ENCODE measurements at regions not wholly inside any gene's neighbourhood (a gene's known extent, or its start where the extent isn't known, plus 50 kb on each side); places are given as distances from the start of the nearest gene placed in this dataset.

GRCh38 chr21:27578741-27579265, 611.9 kb upstream of the ADAMTS5 start:
- no peak for TF ChIP-seq CTCF (IDR thresholded peaks at IDR 0.05; ENCODE audit: control extremely low read depth, extremely low read depth)
- H3K9ac ChIP-seq (ENCODE audit: insufficient read depth in 1 of 2, low read length in 2 of 2), result no peak overlapping the region
- DNase-seq (no peak), ATAC-seq (ENCODE audit: insufficient read depth, low FRiP score) (no peak)
- no peak overlapping the region for H3K4me3 ChIP-seq
- no peaks in the 10 kb centered on the region for H3K4me1 ChIP-seq (ENCODE audit: control insufficient read depth in 5 of 5, insufficient read depth in 5 of 5, low read length in 5 of 5)
- no peaks in the 10 kb centered on the region for H3K27me3 ChIP-seq (ENCODE audit: control insufficient read depth in 3 of 3, insufficient read depth in 3 of 3, low read length in 2 of 3)
- WGBS, 2 donors, result 92 to 94% methylated on average over 6 of the region's 6 CpGs
- no peak overlapping the region for H3K27ac ChIP-seq (ENCODE audit: low read depth in 1 of 2, low read length in 1 of 2)
- no peaks in the 10 kb centered on the region for H3K36me3 ChIP-seq (ENCODE audit: control insufficient read depth in 4 of 4, insufficient read depth in 4 of 4, low read length in 4 of 4)
- H3K9me3 ChIP-seq (ENCODE audit: control insufficient read depth in 4 of 4, insufficient read depth in 3 of 4, low read length in 3 of 4), result no peaks in the 10 kb centered on the region

- Histone ChIP-seq H3K4me1 (ENCODE audit: control insufficient read depth in 5 of 5, insufficient read depth in 5 of 5, low read length in 5 of 5) (peaks cover 0 to 19% (median 7%) of the 10 kb centered on the region in 5 donors), H3K4me3 (no peak overlapping the region), H3K9me3 (ENCODE audit: control insufficient read depth in 4 of 4, insufficient read depth in 3 of 4, low read length in 3 of 4) (no peaks in the 10 kb centered on the region), H3K27ac (ENCODE audit: low read depth in 1 of 2, low read length in 1 of 2) (no peak overlapping the region), H3K9ac (ENCODE audit: insufficient read depth in 1 of 2, low read length in 2 of 2) (no peak overlapping the region), H3K27me3 (ENCODE audit: control insufficient read depth in 3 of 3, insufficient read depth in 3 of 3, low read length in 2 of 3) (no peaks in the 10 kb centered on the region), H3K36me3 (ENCODE audit: control insufficient read depth in 4 of 4, insufficient read depth in 4 of 4, low read length in 4 of 4) (no peaks in the 10 kb centered on the region)
- WGBS, 2 donors, result 82 to 89% methylated on average over 2 of the region's 2 CpGs
- no peak for DNase-seq
- ATAC-seq (ENCODE audit: insufficient read depth, low FRiP score), result no peak
- no peak for TF ChIP-seq CTCF (IDR thresholded peaks at IDR 0.05; ENCODE audit: control extremely low read depth, extremely low read depth)
Measured at GRCh38 chr21:27572696-27573095, 605.8 kb upstream of the ADAMTS5 start.

- Histone ChIP-seq H3K36me3 (ENCODE audit: control insufficient read depth in 4 of 4, insufficient read depth in 4 of 4, low read length in 4 of 4) (no peaks in the 10 kb centered on the region), H3K27ac (ENCODE audit: low read depth in 1 of 2, low read length in 1 of 2) (no peak overlapping the region), H3K9ac (ENCODE audit: insufficient read depth in 1 of 2, low read length in 2 of 2) (no peak overlapping the region), H3K9me3 (ENCODE audit: control insufficient read depth in 4 of 4, insufficient read depth in 3 of 4, low read length in 3 of 4) (no peaks in the 10 kb centered on the region), H3K4me3 (no peak overlapping the region), H3K4me1 (ENCODE audit: control insufficient read depth in 5 of 5, insufficient read depth in 5 of 5, low read length in 5 of 5) (peaks cover 0 to 19% (median 7%) of the 10 kb centered on the region in 5 donors), H3K27me3 (ENCODE audit: control insufficient read depth in 3 of 3, insufficient read depth in 3 of 3, low read length in 2 of 3) (no peaks in the 10 kb centered on the region)
- ATAC-seq (ENCODE audit: insufficient read depth, low FRiP score), result no peak
- TF ChIP-seq CTCF (IDR thresholded peaks at IDR 0.05; ENCODE audit: control extremely low read depth, extremely low read depth), result no peak
- no peak for DNase-seq
Measured at GRCh38 chr21:27571706-27572105, 604.8 kb upstream of the ADAMTS5 start.

- no peak overlapping the region for H3K9ac ChIP-seq (ENCODE audit: insufficient read depth in 1 of 2, low read length in 2 of 2)
- DNase-seq (peak; percentile 90 to 96 (median 96)), ATAC-seq (ENCODE audit: insufficient read depth, low FRiP score) (peak; percentile 55)
- no peak overlapping the region for H3K4me3 ChIP-seq
- H3K27me3 ChIP-seq (ENCODE audit: control insufficient read depth in 3 of 3, insufficient read depth in 3 of 3, low read length in 2 of 3), result no peaks in the 10 kb centered on the region
- WGBS, 2 donors, result 65 to 74% methylated on average over 2 of the region's 2 CpGs
- peak overlapping the region in 1 of 2 donors; percentile 61 for H3K27ac ChIP-seq (ENCODE audit: low read depth in 1 of 2, low read length in 1 of 2)
- TF ChIP-seq CTCF (IDR thresholded peaks at IDR 0.05; ENCODE audit: control extremely low read depth, extremely low read depth), result no peak
- H3K4me1 ChIP-seq (ENCODE audit: control insufficient read depth in 5 of 5, insufficient read depth in 5 of 5, low read length in 5 of 5), result peaks cover 0 to 19% (median 7%) of the 10 kb centered on the region in 5 donors
- H3K9me3 ChIP-seq (ENCODE audit: control insufficient read depth in 4 of 4, insufficient read depth in 3 of 4, low read length in 3 of 4), result no peaks in the 10 kb centered on the region
- H3K36me3 ChIP-seq (ENCODE audit: control insufficient read depth in 4 of 4, insufficient read depth in 4 of 4, low read length in 4 of 4), result no peaks in the 10 kb centered on the region
Measured at GRCh38 chr21:27570306-27570868, 603.5 kb upstream of the ADAMTS5 start.

All from lung (tissue), 11 donors.